ENCODE measurements at regions not wholly inside any gene's neighbourhood (a gene's known extent, or its start where the extent isn't known, plus 50 kb on each side); places are given as distances from the start of the nearest gene placed in this dataset.

- no peak for TF ChIP-seq CTCF (IDR thresholded peaks at IDR 0.05; ENCODE audit: low read depth, low read length, poor library complexity, severe bottlenecking)
- no peak for TF ChIP-seq EZH2phosphoT487 (IDR thresholded peaks at IDR 0.05; ENCODE audit: borderline replicate concordance, low read length)
These were observed 240.5 kb downstream of the TTLL2 start for GRCh38 chr6:167565388-167565787.

Data from DOHH2 (cell line).